Pancreas (tissue), 10 donors: ENCODE measurements at regions not wholly inside any gene's neighbourhood (a gene's known extent, or its start where the extent isn't known, plus 50 kb on each side); places are given as distances from the start of the nearest gene placed in this dataset.

ENCODE experiments used
- ATAC-seq, 4 donors: fragments of 200-7000 bp; cut with Tn5 transposase; one replicate each; pipeline versions ENCODE4 v1.8.0 to v1.9.1; 2020; ENCODE audit warnings: mild to moderate bottlenecking in 4 of 4, moderate library complexity in 4 of 4
- DNase-seq, 6 donors: peaks; one replicate each; pipeline ENCODE4 v3.0.0-alpha.2; 2020
- FAIRE-seq: peaks from 2 replicates; lab custom pipeline; 2012; peaks lifted over from hg19 to GRCh38; lab: Jason Lieb, UNC
- H3K27ac ChIP-seq, 4 donors: fragments of 200-600 bp; sonication (generic); 1 replicate in 3 of 4; 2 replicates in 1 of 4; pipeline versions ENCODE4 v1.5.0 to v1.8.0; 2020
- H3K27me3 ChIP-seq, 4 donors: fragments of 200-600 bp; one replicate each; pipeline ENCODE4 v1.8.0; 2021
- H3K36me3 ChIP-seq, 3 donors: fragments of 200-600 bp; sonication (generic) in 1 of 3; one replicate each; pipeline versions ENCODE4 v1.5.0 to v1.8.0; 2020 to 2021
- H3K4me1 ChIP-seq, 3 donors: fragments of 200-600 bp; one replicate each; pipeline ENCODE4 v1.8.0; 2021
- H3K4me3 ChIP-seq, 4 donors: fragments of 200-600 bp; sonication (generic) in 2 of 4; one replicate each; pipeline versions ENCODE4 v1.5.0 to v1.8.0; 2020 to 2021
- H3K9me3 ChIP-seq, 4 donors: fragments of 200-600 bp; one replicate each; pipeline ENCODE4 v1.8.0; 2021
- WGBS, 2 donors: extraction: QIAGEN DNeasy Blood & Tissue Kit; methylation state at CpG; one replicate each; pipeline ENCODE4 v1.1.7; 2013; 5-methylcytosine and 5-hydroxymethylcytosine counted together
- intact Hi-C, 3 donors: fragments of 100-400 bp; cut with DNase I; formaldehyde crosslinking; loops; one replicate each; pipeline versions ENCODE4 v1.11.1 to v1.14.2; 2022
- TF ChIP-seq, protein P1 (sequence below), 4 donors: fragments of 200-600 bp; sonication (generic) in 3 of 4; IDR thresholded peaks; one replicate each; pipeline versions ENCODE4 v1.5.0 to v1.8.0; 2021; ENCODE audit warnings: antibody characterized with exemption in 4 of 4
- donor health status: healthy with polysubstance abuse.
- donor health status: DM: no; HTN: no; CAD: no; lungs with moderate emphysema.
- donor health status: DM: no; HTN: no; CAD: no.
- donor health status: control.
- donor health status: control.
- donor health status: Bipolar disorder and iron deficiency.
- donor health status: DM: yes; HTN: yes; CAD: no.
- donor health status: DM: no; HTN: no; CAD: no.
- donor health status: DM: no; HTN: no; CAD: no.
- donor health status: DM: yes; HTN: yes; CAD: no.

- no peaks in the 10 kb centered on the region for H3K9me3 ChIP-seq
- no peak for ATAC-seq
- H3K27ac ChIP-seq = no peak overlapping the region
- TF ChIP-seq, protein P1, sequence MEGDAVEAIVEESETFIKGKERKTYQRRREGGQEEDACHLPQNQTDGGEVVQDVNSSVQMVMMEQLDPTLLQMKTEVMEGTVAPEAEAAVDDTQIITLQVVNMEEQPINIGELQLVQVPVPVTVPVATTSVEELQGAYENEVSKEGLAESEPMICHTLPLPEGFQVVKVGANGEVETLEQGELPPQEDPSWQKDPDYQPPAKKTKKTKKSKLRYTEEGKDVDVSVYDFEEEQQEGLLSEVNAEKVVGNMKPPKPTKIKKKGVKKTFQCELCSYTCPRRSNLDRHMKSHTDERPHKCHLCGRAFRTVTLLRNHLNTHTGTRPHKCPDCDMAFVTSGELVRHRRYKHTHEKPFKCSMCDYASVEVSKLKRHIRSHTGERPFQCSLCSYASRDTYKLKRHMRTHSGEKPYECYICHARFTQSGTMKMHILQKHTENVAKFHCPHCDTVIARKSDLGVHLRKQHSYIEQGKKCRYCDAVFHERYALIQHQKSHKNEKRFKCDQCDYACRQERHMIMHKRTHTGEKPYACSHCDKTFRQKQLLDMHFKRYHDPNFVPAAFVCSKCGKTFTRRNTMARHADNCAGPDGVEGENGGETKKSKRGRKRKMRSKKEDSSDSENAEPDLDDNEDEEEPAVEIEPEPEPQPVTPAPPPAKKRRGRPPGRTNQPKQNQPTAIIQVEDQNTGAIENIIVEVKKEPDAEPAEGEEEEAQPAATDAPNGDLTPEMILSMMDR (IDR thresholded peaks at IDR 0.05) = no peak
- no peak for DNase-seq
- intact Hi-C loops = no loop called here
- no peaks in the 10 kb centered on the region for H3K27me3 ChIP-seq
- no peak overlapping the region for H3K4me3 ChIP-seq
- no peaks in the 10 kb centered on the region for H3K4me1 ChIP-seq
- 47 to 54% methylated on average over 2 of the region's 2 CpGs for WGBS, 2 donors
- FAIRE-seq = no peak
- no peaks in the 10 kb centered on the region for H3K36me3 ChIP-seq
Observed at GRCh38 chr5:161084115-161084514, 232.1 kb upstream of the ATP10B start.

DNA sequence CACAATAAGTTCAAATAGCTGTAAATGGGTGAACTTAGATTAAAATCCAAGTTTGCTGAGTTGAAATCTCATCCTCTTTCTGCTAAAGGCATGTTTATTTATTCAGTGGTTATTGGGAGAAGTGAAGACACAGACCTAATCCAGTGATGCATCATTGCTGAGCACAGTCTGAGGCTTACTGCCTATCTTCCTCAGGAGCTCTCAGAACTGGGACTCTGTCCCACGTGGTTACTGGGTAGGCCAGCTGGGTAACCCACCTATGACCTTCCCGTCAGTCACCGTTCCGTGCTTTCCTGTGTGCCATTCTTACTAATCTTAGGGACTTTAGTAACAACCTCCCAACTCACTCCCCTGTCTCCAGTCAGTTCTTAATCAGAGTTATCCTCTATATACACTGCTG, 226.8 kb upstream of the ATP10B start:
- ATAC-seq = peak in 2 of 4 donors; percentile 46 to 67

GRCh38 chr5:161077936-161078545, 226.0 kb upstream of the ATP10B start:
- no peak for DNase-seq
- Histone ChIP-seq H3K27me3 (no peaks in the 10 kb centered on the region), H3K4me3 (no peak overlapping the region), H3K27ac (no peak overlapping the region), H3K9me3 (no peaks in the 10 kb centered on the region), H3K36me3 (no peaks in the 10 kb centered on the region), H3K4me1 (peaks cover 0 to 4% (median 3%) of the 10 kb centered on the region in 3 donors)
- ATAC-seq = no peak
- WGBS, 2 donors = 18 to 22% methylated on average over 2 of the region's 2 CpGs
- intact Hi-C loops = no loop called here
- no peak for FAIRE-seq
- TF ChIP-seq, protein P1 (IDR thresholded peaks at IDR 0.05) = no peak

More for the DNA sequence above, 226.8 kb upstream of the ATP10B start:
- intact Hi-C loops = no loop called here
- Histone ChIP-seq H3K27me3 (no peaks in the 10 kb centered on the region), H3K36me3 (no peaks in the 10 kb centered on the region), H3K27ac (no peak overlapping the region), H3K4me1 (peaks cover 0 to 4% (median 3%) of the 10 kb centered on the region in 3 donors), H3K9me3 (no peaks in the 10 kb centered on the region), H3K4me3 (no peak overlapping the region)
- 15 to 18% methylated on average over 4 of the region's 4 CpGs for WGBS, 2 donors
- FAIRE-seq = no peak
- TF ChIP-seq, protein P1 (IDR thresholded peaks at IDR 0.05) = no peak
- no peak for DNase-seq

GRCh38 chr5:161077496-161077895, 225.5 kb upstream of the ATP10B start:
- intact Hi-C loops = no loop called here
- no peak for DNase-seq
- no peak overlapping the region for H3K27ac ChIP-seq
- no peak for ATAC-seq
- no peaks in the 10 kb centered on the region for H3K27me3 ChIP-seq
- TF ChIP-seq, protein P1 (IDR thresholded peaks at IDR 0.05) = no peak
- H3K4me1 ChIP-seq = peaks cover 0 to 4% (median 3%) of the 10 kb centered on the region in 3 donors
- no peak for FAIRE-seq
- H3K36me3 ChIP-seq = no peaks in the 10 kb centered on the region
- WGBS, 2 donors = 89 to 90% methylated on average over 2 of the region's 2 CpGs
- no peak overlapping the region for H3K4me3 ChIP-seq
- no peaks in the 10 kb centered on the region for H3K9me3 ChIP-seq

DNA sequence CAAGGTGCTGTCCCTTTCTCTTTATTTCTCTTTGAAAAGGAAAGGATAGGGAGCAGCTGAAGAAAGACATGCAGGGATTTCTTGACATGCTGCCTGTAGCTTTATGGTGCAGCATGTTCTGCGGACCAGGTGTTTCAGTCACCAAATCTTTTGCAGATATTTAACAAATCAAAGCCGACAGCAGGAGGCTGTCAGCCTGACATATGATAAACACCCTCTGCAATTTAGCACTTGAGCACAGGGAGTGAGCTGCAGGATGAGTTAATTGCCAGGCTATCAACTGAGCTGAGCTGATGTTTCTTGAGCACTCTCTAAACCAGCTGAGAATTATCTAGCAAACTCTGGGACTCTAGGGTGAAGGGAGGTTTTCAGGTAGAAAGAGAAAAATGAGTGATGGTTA, 212.8 kb upstream of the ATP10B start:
- WGBS, 2 donors = 47 to 48% methylated on average over 2 of the region's 2 CpGs

More for the DNA sequence above, 212.8 kb upstream of the ATP10B start:
- Histone ChIP-seq H3K27ac (no peak overlapping the region), H3K4me1 (no peaks in the 10 kb centered on the region), H3K36me3 (no peaks in the 10 kb centered on the region), H3K27me3 (no peaks in the 10 kb centered on the region), H3K9me3 (no peaks in the 10 kb centered on the region), H3K4me3 (no peak overlapping the region)
- TF ChIP-seq, protein P1 (IDR thresholded peaks at IDR 0.05) = no peak
- intact Hi-C loops = no loop called here
- ATAC-seq (no peak), DNase-seq (no peak), FAIRE-seq (no peak)
